ENCODE measurements at regions not wholly inside any gene's neighbourhood (a gene's known extent, or its start where the extent isn't known, plus 50 kb on each side); places are given as distances from the start of the nearest gene placed in this dataset.

GRCh38 chr10:33673839-33674415 lies 339.5 kb upstream of the NRP1 start:
- Histone ChIP-seq H3K4me1 (no peaks in the 10 kb centered on the region), H3K27ac (no peak overlapping the region), H3K9me3 (no peaks in the 10 kb centered on the region), H3K4me3 (no peak overlapping the region), H3K36me3 (no peaks in the 10 kb centered on the region), H3K27me3 (no peaks in the 10 kb centered on the region)
- TF ChIP-seq POLR2A (IDR thresholded peaks at IDR 0.05) = no peak
- TF ChIP-seq CTCF (IDR thresholded peaks at IDR 0.05) = no peak
- intact Hi-C loops (cut with DNase I) = no loop called here
- WGBS (ENCODE audit: insufficient coverage, low coverage, low lambda C conversion rate, missing lambda C conversion rate) = 87% methylated on average over 3 of the region's 3 CpGs
- ATAC-seq (no peak), DNase-seq (no peak)

GRCh38 chr10:33669904-33670303 lies 335.4 kb upstream of the NRP1 start:
- 85% methylated on average over 5 of the region's 5 CpGs for WGBS (ENCODE audit: insufficient coverage, low coverage, low lambda C conversion rate, missing lambda C conversion rate)
- Histone ChIP-seq H3K4me1 (no peaks in the 10 kb centered on the region), H3K36me3 (no peaks in the 10 kb centered on the region), H3K9me3 (no peaks in the 10 kb centered on the region), H3K27ac (no peak overlapping the region), H3K4me3 (no peak overlapping the region), H3K27me3 (no peaks in the 10 kb centered on the region)
- ATAC-seq (no peak), DNase-seq (no peak)
- no peak for TF ChIP-seq CTCF (IDR thresholded peaks at IDR 0.05)
- TF ChIP-seq POLR2A (IDR thresholded peaks at IDR 0.05) = no peak
- intact Hi-C loops (cut with DNase I) = no loop called here

- 65% methylated on average over 5 of the region's 5 CpGs for WGBS (ENCODE audit: insufficient coverage, low coverage, low lambda C conversion rate, missing lambda C conversion rate)
- no peak for TF ChIP-seq CTCF (IDR thresholded peaks at IDR 0.05)
- no peak for TF ChIP-seq POLR2A (IDR thresholded peaks at IDR 0.05)
- Histone ChIP-seq H3K9me3 (no peaks in the 10 kb centered on the region), H3K36me3 (no peaks in the 10 kb centered on the region), H3K27ac (no peak overlapping the region), H3K4me3 (no peak overlapping the region), H3K4me1 (peaks cover 0 to 1% (median 0%) of the 10 kb centered on the region in 4 donors), H3K27me3 (no peaks in the 10 kb centered on the region)
- intact Hi-C loops (cut with DNase I) = no loop called here
- ATAC-seq (peak in 1 of 4 donors; percentile 22), DNase-seq (no peak)
These were observed 332.4 kb upstream of the NRP1 start for GRCh38 chr10:33666686-33667480.

- Histone ChIP-seq H3K4me3 (no peak overlapping the region), H3K27me3 (no peaks in the 10 kb centered on the region), H3K9me3 (no peaks in the 10 kb centered on the region), H3K36me3 (no peaks in the 10 kb centered on the region), H3K27ac (no peak overlapping the region), H3K4me1 (peaks cover 0 to 12% (median 0%) of the 10 kb centered on the region in 4 donors)
- DNase-seq = no peak
- no peak for ATAC-seq
- TF ChIP-seq CTCF (IDR thresholded peaks at IDR 0.05) = no peak
- TF ChIP-seq POLR2A (IDR thresholded peaks at IDR 0.05) = no peak
- intact Hi-C loops (cut with DNase I) = no loop called here
These were observed 331.0 kb upstream of the NRP1 start for GRCh38 chr10:33665501-33665900.

Measured in right lobe of liver (tissue), 6 donors.